Type B pancreatic cell (in vitro differentiated cells): ENCODE measurements at regions not wholly inside any gene's neighbourhood (a gene's known extent, or its start where the extent isn't known, plus 50 kb on each side); places are given as distances from the start of the nearest gene placed in this dataset.

Experiments used
- DNase-seq: peaks from one replicate; pipeline ENCODE4 v3.0.0; 2021; ENCODE audit warnings: mixed read lengths; ENCODE audit not compliant: unreplicated experiment; ENCODE audit errors: extremely low spot score
- H3K27ac Mint-ChIP-seq: 2 replicates; pipeline ENCODE4 v1.8.0; 2021; ENCODE audit warnings: mild to moderate bottlenecking, mixed read lengths
- H3K27me3 Mint-ChIP-seq: 2 replicates; pipeline ENCODE4 v1.8.0; 2021; ENCODE audit warnings: mixed read lengths
- H3K36me3 Mint-ChIP-seq: 2 replicates; pipeline ENCODE4 v1.8.0; 2021; ENCODE audit warnings: mixed read lengths
- H3K4me1 Mint-ChIP-seq: one replicate; pipeline ENCODE4 v1.8.0; 2021; ENCODE audit warnings: mixed read lengths; ENCODE audit not compliant: unreplicated experiment
- H3K4me3 Mint-ChIP-seq: 2 replicates; pipeline ENCODE4 v1.8.0; 2021; ENCODE audit warnings: mild to moderate bottlenecking, mixed read lengths
- H3K9me3 Mint-ChIP-seq: 2 replicates; pipeline ENCODE4 v1.8.0; 2021; ENCODE audit warnings: mixed read lengths
- TF ChIP-seq, protein P1 (sequence below): fragments of 200-600 bp; sonication (generic); conservative IDR thresholded peaks from 2 replicates; pipeline ENCODE4 v1.5.0; 2021; ENCODE audit warnings: antibody characterized with exemption, mild to moderate bottlenecking

- H3K4me3 Mint-ChIP-seq = no peak overlapping the region
- DNase-seq = no peak
- TF ChIP-seq, protein P1, sequence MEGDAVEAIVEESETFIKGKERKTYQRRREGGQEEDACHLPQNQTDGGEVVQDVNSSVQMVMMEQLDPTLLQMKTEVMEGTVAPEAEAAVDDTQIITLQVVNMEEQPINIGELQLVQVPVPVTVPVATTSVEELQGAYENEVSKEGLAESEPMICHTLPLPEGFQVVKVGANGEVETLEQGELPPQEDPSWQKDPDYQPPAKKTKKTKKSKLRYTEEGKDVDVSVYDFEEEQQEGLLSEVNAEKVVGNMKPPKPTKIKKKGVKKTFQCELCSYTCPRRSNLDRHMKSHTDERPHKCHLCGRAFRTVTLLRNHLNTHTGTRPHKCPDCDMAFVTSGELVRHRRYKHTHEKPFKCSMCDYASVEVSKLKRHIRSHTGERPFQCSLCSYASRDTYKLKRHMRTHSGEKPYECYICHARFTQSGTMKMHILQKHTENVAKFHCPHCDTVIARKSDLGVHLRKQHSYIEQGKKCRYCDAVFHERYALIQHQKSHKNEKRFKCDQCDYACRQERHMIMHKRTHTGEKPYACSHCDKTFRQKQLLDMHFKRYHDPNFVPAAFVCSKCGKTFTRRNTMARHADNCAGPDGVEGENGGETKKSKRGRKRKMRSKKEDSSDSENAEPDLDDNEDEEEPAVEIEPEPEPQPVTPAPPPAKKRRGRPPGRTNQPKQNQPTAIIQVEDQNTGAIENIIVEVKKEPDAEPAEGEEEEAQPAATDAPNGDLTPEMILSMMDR = no peak
- no peaks in the 10 kb centered on the region for H3K9me3 Mint-ChIP-seq
- H3K36me3 Mint-ChIP-seq = no peaks in the 10 kb centered on the region
- peaks cover 14% of the 10 kb centered on the region for H3K4me1 Mint-ChIP-seq
- H3K27ac Mint-ChIP-seq = no peak overlapping the region
- peaks cover 89% of the 10 kb centered on the region for H3K27me3 Mint-ChIP-seq
Observed at GRCh38 chr10:123513870-123514269, 152.3 kb upstream of the GPR26 start.

GRCh38 chr10:123514996-123515395 lies 151.2 kb upstream of the GPR26 start:
- no peaks in the 10 kb centered on the region for H3K9me3 Mint-ChIP-seq
- H3K27me3 Mint-ChIP-seq = peaks cover 86% of the 10 kb centered on the region
- TF ChIP-seq, protein P1 = no peak
- DNase-seq = no peak
- H3K36me3 Mint-ChIP-seq = no peaks in the 10 kb centered on the region
- H3K4me3 Mint-ChIP-seq = no peak overlapping the region
- H3K4me1 Mint-ChIP-seq = peaks cover 14% of the 10 kb centered on the region
- H3K27ac Mint-ChIP-seq = no peak overlapping the region

DNA sequence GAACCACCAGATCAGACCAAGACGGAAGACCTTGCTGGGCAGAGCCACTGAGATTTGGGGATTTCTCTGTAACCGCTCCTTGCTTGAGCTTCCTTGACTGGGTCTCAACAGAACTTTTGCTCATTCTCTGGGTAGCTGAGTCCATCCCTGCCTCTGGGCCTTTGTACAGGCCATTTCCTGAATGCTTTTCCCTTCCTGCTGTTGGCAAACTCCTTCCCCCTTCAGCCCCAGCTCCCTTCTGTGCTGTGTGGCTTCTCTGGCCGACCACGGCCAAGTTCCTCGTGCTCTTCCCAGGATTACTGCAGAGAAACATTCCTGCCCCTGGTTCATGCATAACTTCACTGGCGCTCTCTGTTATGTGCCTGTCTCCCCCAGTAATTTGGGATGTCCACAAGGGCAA lies 150.5 kb upstream of the GPR26 start:
- peaks cover 14% of the 10 kb centered on the region for H3K4me1 Mint-ChIP-seq
- H3K9me3 Mint-ChIP-seq = no peaks in the 10 kb centered on the region
- H3K27ac Mint-ChIP-seq = no peak overlapping the region

GRCh38 chr10:123516291-123516690 lies 149.9 kb upstream of the GPR26 start:
- Mint-ChIP-seq H3K4me3 (no peak overlapping the region), H3K9me3 (no peaks in the 10 kb centered on the region), H3K4me1 (peaks cover 14% of the 10 kb centered on the region), H3K27ac (no peak overlapping the region), H3K36me3 (no peaks in the 10 kb centered on the region), H3K27me3 (peaks cover 76% of the 10 kb centered on the region)
- TF ChIP-seq, protein P1 = no peak
- no peak for DNase-seq

More for the DNA sequence above, 150.5 kb upstream of the GPR26 start:
- Mint-ChIP-seq H3K27me3 (peaks cover 79% of the 10 kb centered on the region), H3K36me3 (no peaks in the 10 kb centered on the region), H3K4me3 (no peak overlapping the region)
- no peak for DNase-seq
- TF ChIP-seq, protein P1 = no peak

GRCh38 chr10:123517426-123517825 lies 148.7 kb upstream of the GPR26 start:
- no peaks in the 10 kb centered on the region for H3K36me3 Mint-ChIP-seq

More at GRCh38 chr10:123517426-123517825, 148.7 kb upstream of the GPR26 start:
- peaks cover 14% of the 10 kb centered on the region for H3K4me1 Mint-ChIP-seq
- TF ChIP-seq, protein P1 = no peak
- H3K9me3 Mint-ChIP-seq = no peaks in the 10 kb centered on the region
- no peak overlapping the region for H3K27ac Mint-ChIP-seq
- peaks cover 77% of the 10 kb centered on the region for H3K27me3 Mint-ChIP-seq
- H3K4me3 Mint-ChIP-seq = no peak overlapping the region
- peak; percentile 47 for DNase-seq
